Loucy (cell line): ENCODE measurements at regions not wholly inside any gene's neighbourhood (a gene's known extent, or its start where the extent isn't known, plus 50 kb on each side); places are given as distances from the start of the nearest gene placed in this dataset.

Source experiments
- EZH2phosphoT487 ChIP-seq: fragments of 200-600 bp; IDR thresholded peaks from 2 replicates; pipeline ENCODE4 v1.6.1; 2018; ENCODE audit warnings: antibody characterized with exemption, mild to moderate bottlenecking, moderate library complexity, borderline replicate concordance
- TF ChIP-seq, protein P1 (sequence below): fragments of 200-600 bp; sonication (generic); conservative IDR thresholded peaks from 2 replicates; pipeline ENCODE4 v1.5.1; 2014; ENCODE audit warnings: mild to moderate bottlenecking, antibody characterized with exemption, low read length

DNA sequence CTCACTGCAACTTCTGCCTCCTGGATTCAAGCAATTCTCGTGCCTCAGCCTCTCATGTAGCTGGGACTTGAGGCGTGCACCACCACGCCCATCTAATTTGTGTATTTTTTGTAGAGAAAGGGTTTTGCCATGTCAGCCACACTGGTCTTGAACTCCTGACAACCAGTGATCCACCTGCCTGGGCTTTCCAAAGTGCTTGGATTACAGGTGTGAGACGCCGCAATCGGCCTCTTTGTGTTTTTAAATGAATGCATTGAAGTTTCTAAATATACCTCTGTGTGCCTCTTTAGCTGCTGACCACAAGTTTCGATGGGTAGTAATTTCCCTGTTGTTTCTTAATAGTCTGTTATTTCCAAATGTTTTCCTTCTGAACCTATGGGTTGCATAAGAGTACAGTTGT lies 765.3 kb upstream of the GRIA3 start:
- TF ChIP-seq, protein P1, sequence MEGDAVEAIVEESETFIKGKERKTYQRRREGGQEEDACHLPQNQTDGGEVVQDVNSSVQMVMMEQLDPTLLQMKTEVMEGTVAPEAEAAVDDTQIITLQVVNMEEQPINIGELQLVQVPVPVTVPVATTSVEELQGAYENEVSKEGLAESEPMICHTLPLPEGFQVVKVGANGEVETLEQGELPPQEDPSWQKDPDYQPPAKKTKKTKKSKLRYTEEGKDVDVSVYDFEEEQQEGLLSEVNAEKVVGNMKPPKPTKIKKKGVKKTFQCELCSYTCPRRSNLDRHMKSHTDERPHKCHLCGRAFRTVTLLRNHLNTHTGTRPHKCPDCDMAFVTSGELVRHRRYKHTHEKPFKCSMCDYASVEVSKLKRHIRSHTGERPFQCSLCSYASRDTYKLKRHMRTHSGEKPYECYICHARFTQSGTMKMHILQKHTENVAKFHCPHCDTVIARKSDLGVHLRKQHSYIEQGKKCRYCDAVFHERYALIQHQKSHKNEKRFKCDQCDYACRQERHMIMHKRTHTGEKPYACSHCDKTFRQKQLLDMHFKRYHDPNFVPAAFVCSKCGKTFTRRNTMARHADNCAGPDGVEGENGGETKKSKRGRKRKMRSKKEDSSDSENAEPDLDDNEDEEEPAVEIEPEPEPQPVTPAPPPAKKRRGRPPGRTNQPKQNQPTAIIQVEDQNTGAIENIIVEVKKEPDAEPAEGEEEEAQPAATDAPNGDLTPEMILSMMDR: no peak
- TF ChIP-seq EZH2phosphoT487: no peak
